ENCODE measurements at regions not wholly inside any gene's neighbourhood (a gene's known extent, or its start where the extent isn't known, plus 50 kb on each side); places are given as distances from the start of the nearest gene placed in this dataset.

GRCh38 chr2:185127412-185127811 lies 529.1 kb downstream of the ZNF804A start:
- Histone ChIP-seq H3K14ac (ENCODE audit: insufficient read depth, low read length) (no peak overlapping the region), H3K9ac (ENCODE audit: extremely low read depth, insufficient read length, low read length) (no peak overlapping the region), H2BK20ac (ENCODE audit: low read depth, low read length, poor library complexity, severe bottlenecking) (no peak overlapping the region), H3K23me2 (ENCODE audit: insufficient read length, low read depth, low read length, poor library complexity, severe bottlenecking) (no peaks in the 10 kb centered on the region), H3K56ac (ENCODE audit: insufficient read length, low read depth, low read length) (no peak overlapping the region), H3K4ac (ENCODE audit: low read depth, low read length) (no peak overlapping the region), H3T11ph (ENCODE audit: low read length) (no peak overlapping the region), H2AFZ (ENCODE audit: low read length) (no peak overlapping the region), H2AK5ac (ENCODE audit: insufficient read length, low read length) (no peak overlapping the region), H3K79me2 (ENCODE audit: insufficient read depth, low read length) (no peaks in the 10 kb centered on the region), H4K91ac (ENCODE audit: insufficient read length, low read depth, low read length) (no peak overlapping the region), H3K79me1 (ENCODE audit: insufficient read depth, low read depth, low read length, poor library complexity, severe bottlenecking) (no peaks in the 10 kb centered on the region), H3K9me3 (ENCODE audit: control insufficient read depth, low read depth, low read length) (no peaks in the 10 kb centered on the region), H2BK15ac (ENCODE audit: low read depth, low read length) (no peak overlapping the region), H4K8ac (replicated peaks; ENCODE audit: insufficient read length, low read depth, low read length) (no peak overlapping the region), H3K23ac (ENCODE audit: insufficient read length, low read depth, low read length) (no peak overlapping the region), H3K18ac (ENCODE audit: insufficient read length, low read depth, low read length) (no peak overlapping the region), H4K20me1 (ENCODE audit: control insufficient read depth, insufficient read depth, insufficient read length) (no peaks in the 10 kb centered on the region), H3K27ac (ENCODE audit: insufficient read length, low read depth, low read length) (no peak overlapping the region), H3K27me3 (ENCODE audit: insufficient read depth, low read length) (no peaks in the 10 kb centered on the region), H4K5ac (ENCODE audit: insufficient read length, low read depth, low read length) (no peak overlapping the region), H3K4me1 (ENCODE audit: insufficient read depth, low read length) (no peaks in the 10 kb centered on the region), H2BK120ac (ENCODE audit: low read depth, low read length, poor library complexity, severe bottlenecking) (no peak overlapping the region), H2BK5ac (ENCODE audit: insufficient read length, low read length) (no peak overlapping the region), H3K4me2 (ENCODE audit: insufficient read depth, insufficient read length, low read length) (no peak overlapping the region), H2BK12ac (ENCODE audit: insufficient read length, low read depth, low read length) (no peak overlapping the region)
- DNase-seq: no peak
- Mint-ChIP-seq H3K27me3 (ENCODE audit: low read depth) (no peaks in the 10 kb centered on the region), H3K36me3 (ENCODE audit: insufficient read depth in 1 of 3, low read depth in 3 of 3) (no peaks in the 10 kb centered on the region), H3K9me3 (peaks cover 0 to 3% of the 10 kb centered on the region in 2 experiments; a peak in 2 of 5 replicates), H3K27ac (peak overlapping the region in 1 of 3 experiments; percentile 58; a peak in 1 of 7 replicates), H3K4me3 (no peak overlapping the region), H3K4me1 (peaks cover 0 to 6% of the 10 kb centered on the region in 2 experiments; a peak in 1 of 4 replicates)
- WGBS (ENCODE audit: extremely low coverage, insufficient read length, low lambda C conversion rate): no CpG with 5 or more reads among the region's 1 CpG
- no peak for TF ChIP-seq CTCF (conservative IDR thresholded peaks at IDR 0.05)

Measured in H9 (cell line).